ENCODE measurements at regions not wholly inside any gene's neighbourhood (a gene's known extent, or its start where the extent isn't known, plus 50 kb on each side); places are given as distances from the start of the nearest gene placed in this dataset.
A peak's percentile ranks its signal among the peaks of the same experiment; 100 is the strongest.

GRCh38 chr15:47402829-47403228 lies 314.5 kb upstream of the SEMA6D start:
- no peak for DNase-seq (ENCODE audit: low read depth)

- no peak for DNase-seq (ENCODE audit: low read depth)
Measured at GRCh38 chr15:47404877-47405276, 312.4 kb upstream of the SEMA6D start.

- DNase-seq (ENCODE audit: low read depth) = no peak
Measured at GRCh38 chr15:47405365-47406162, 311.7 kb upstream of the SEMA6D start.

GRCh38 chr15:47407692-47408091 lies 309.6 kb upstream of the SEMA6D start:
- no peak for DNase-seq (ENCODE audit: low read depth)

GRCh38 chr15:47409038-47409437 lies 308.3 kb upstream of the SEMA6D start:
- no peak for DNase-seq (ENCODE audit: low read depth)

GRCh38 chr15:47409600-47409999 lies 307.7 kb upstream of the SEMA6D start:
- DNase-seq (ENCODE audit: low read depth) = no peak

GRCh38 chr15:47410247-47410646 lies 307.1 kb upstream of the SEMA6D start:
- no peak for DNase-seq (ENCODE audit: low read depth)

- DNase-seq (ENCODE audit: low read depth) = no peak
Measured at GRCh38 chr15:47411733-47412132, 305.6 kb upstream of the SEMA6D start.

GRCh38 chr15:47412136-47412535 lies 305.2 kb upstream of the SEMA6D start:
- no peak for DNase-seq (ENCODE audit: low read depth)

GRCh38 chr15:47412802-47413201 lies 304.5 kb upstream of the SEMA6D start:
- no peak for DNase-seq (ENCODE audit: low read depth)

GRCh38 chr15:47414207-47414606 lies 303.1 kb upstream of the SEMA6D start:
- DNase-seq (ENCODE audit: low read depth) = no peak

GRCh38 chr15:47415539-47415971 lies 301.8 kb upstream of the SEMA6D start:
- DNase-seq (ENCODE audit: low read depth) = no peak

GRCh38 chr15:47422881-47423665 lies 294.2 kb upstream of the SEMA6D start:
- no peak for DNase-seq (ENCODE audit: low read depth)

- DNase-seq (ENCODE audit: low read depth) = no peak
Measured at GRCh38 chr15:47427463-47427862, 289.8 kb upstream of the SEMA6D start.

- DNase-seq (ENCODE audit: low read depth) = no peak
Measured at GRCh38 chr15:47429376-47429775, 287.9 kb upstream of the SEMA6D start.

- peak; percentile 70 for DNase-seq (ENCODE audit: low read depth)
Measured at GRCh38 chr15:47431501-47431900, 285.8 kb upstream of the SEMA6D start.

GRCh38 chr15:47432826-47433225 lies 284.5 kb upstream of the SEMA6D start:
- peak; percentile 9 for DNase-seq (ENCODE audit: low read depth)

- no peak for DNase-seq (ENCODE audit: low read depth)
Measured at GRCh38 chr15:47434596-47434995, 282.7 kb upstream of the SEMA6D start.

GRCh38 chr15:47437491-47437890 lies 279.8 kb upstream of the SEMA6D start:
- no peak for DNase-seq (ENCODE audit: low read depth)

- no peak for DNase-seq (ENCODE audit: low read depth)
Measured at GRCh38 chr15:47439146-47440111, 277.9 kb upstream of the SEMA6D start.

GRCh38 chr15:47442371-47442770 lies 274.9 kb upstream of the SEMA6D start:
- DNase-seq (ENCODE audit: low read depth) = no peak

- DNase-seq (ENCODE audit: low read depth) = no peak
Measured at GRCh38 chr15:47443839-47444238, 273.5 kb upstream of the SEMA6D start.
